GM23338 (cell line): ENCODE measurements at regions not wholly inside any gene's neighbourhood (a gene's known extent, or its start where the extent isn't known, plus 50 kb on each side); places are given as distances from the start of the nearest gene placed in this dataset.

ENCODE experiments used
- ATAC-seq: fragments of 200-7000 bp; cut with Tn5 transposase; 3 replicates; pipeline ENCODE4 v1.9.1; 2020
- DNase-seq: peaks from one replicate; pipeline ENCODE4 v3.0.0-alpha.2; 2015; ENCODE audit warnings: low spot score
- H2AFZ ChIP-seq: fragments of 200-600 bp; sonication (generic); 2 replicates; pipeline ENCODE4 v1.8.0; 2016; ENCODE audit warnings: antibody characterized with exemption, mild to moderate bottlenecking, moderate library complexity
- H3F3A ChIP-seq: fragments of 200-600 bp; sonication (generic); replicated peaks from 2 replicates; pipeline ENCODE4 v1.8.0; 2017; ENCODE audit warnings: antibody characterized with exemption, mixed run types, low read depth
- H3K27ac ChIP-seq: fragments of 200-600 bp; sonication (generic); 2 replicates; pipeline ENCODE4 v1.6.1; 2016; ENCODE audit warnings: low read depth
- H3K27me3 ChIP-seq: fragments of 200-600 bp; sonication (generic); 2 replicates; pipeline ENCODE4 v1.8.0; 2016; ENCODE audit warnings: mild to moderate bottlenecking, mixed run types, moderate library complexity; ENCODE audit not compliant: insufficient read depth
- H3K36me3 ChIP-seq: fragments of 200-600 bp; sonication (generic); 2 replicates; pipeline ENCODE4 v1.8.0; 2016; ENCODE audit warnings: mild to moderate bottlenecking; ENCODE audit not compliant: insufficient read depth
- H3K4me1 ChIP-seq: fragments of 200-600 bp; sonication (generic); 2 replicates; pipeline ENCODE4 v1.8.0; 2016; ENCODE audit warnings: mild to moderate bottlenecking, moderate library complexity; ENCODE audit not compliant: insufficient read depth
- H3K4me2 ChIP-seq: fragments of 200-600 bp; sonication (generic); 2 replicates; pipeline ENCODE4 v1.7.1; 2017; ENCODE audit warnings: mixed run types
- H3K4me3 ChIP-seq: fragments of 200-600 bp; sonication (generic); 2 replicates; pipeline ENCODE4 v1.6.1; 2016; ENCODE audit warnings: mixed run types
- H3K79me2 ChIP-seq: fragments of 200-600 bp; sonication (generic); replicated peaks from 2 replicates; pipeline ENCODE4 v1.8.0; 2017; ENCODE audit warnings: mild to moderate bottlenecking; ENCODE audit not compliant: insufficient read depth
- H3K9me2 ChIP-seq: fragments of 200-600 bp; sonication (generic); 2 replicates; pipeline ENCODE4 v1.8.0; 2017; ENCODE audit not compliant: insufficient read depth
- H4K20me1 ChIP-seq: fragments of 200-600 bp; sonication (generic); replicated peaks from 2 replicates; pipeline ENCODE4 v1.8.0; 2017; ENCODE audit warnings: mild to moderate bottlenecking; ENCODE audit not compliant: insufficient read depth
- H3K27ac Mint-ChIP-seq: 2 replicates; pipeline ENCODE4 v1.8.0; 2020; ENCODE audit warnings: inconsistent platforms, mild to moderate bottlenecking, moderate library complexity, mixed read lengths
- H3K27me3 Mint-ChIP-seq: 3 replicates; pipeline ENCODE4 v1.8.0; 2022; ENCODE audit warnings: low read depth, mild to moderate bottlenecking, moderate library complexity, mixed read lengths, inconsistent platforms; ENCODE audit not compliant: insufficient read depth, poor library complexity
- H3K36me3 Mint-ChIP-seq: 3 replicates; pipeline ENCODE4 v1.8.0; 2021; ENCODE audit warnings: low read depth, mild to moderate bottlenecking, inconsistent platforms, moderate library complexity, mixed read lengths
- H3K4me1 Mint-ChIP-seq: 3 replicates; pipeline ENCODE4 v1.8.0; 2020; ENCODE audit warnings: mild to moderate bottlenecking, inconsistent platforms, mixed read lengths
- H3K4me3 Mint-ChIP-seq: 3 replicates; pipeline ENCODE4 v1.8.0; 2021; ENCODE audit warnings: moderate library complexity, mild to moderate bottlenecking, inconsistent platforms, mixed read lengths
- H3K9me3 Mint-ChIP-seq: 3 replicates; pipeline ENCODE4 v1.8.0; 2020; ENCODE audit warnings: moderate library complexity, mild to moderate bottlenecking, inconsistent platforms, mixed read lengths
- EZH2 ChIP-seq: fragments of 200-600 bp; sonication (generic); IDR thresholded peaks from one replicate; pipeline ENCODE4 v1.8.0; 2017; ENCODE audit warnings: antibody characterized with exemption, mild to moderate bottlenecking, low read depth; ENCODE audit not compliant: unreplicated experiment
- EZH2phosphoT487 ChIP-seq: fragments of 200-600 bp; sonication (generic); IDR thresholded peaks from one replicate; pipeline ENCODE4 v1.8.1; 2018; ENCODE audit warnings: antibody characterized with exemption; ENCODE audit not compliant: unreplicated experiment
- JUNB ChIP-seq: IDR thresholded peaks from one replicate; pipeline ENCODE4 v1.6.1; 2016; ENCODE audit warnings: antibody characterized with exemption; ENCODE audit not compliant: unreplicated experiment
- NANOG ChIP-seq: IDR thresholded peaks from 2 replicates; pipeline ENCODE4 v1.6.1; 2016; ENCODE audit warnings: antibody characterized with exemption, borderline replicate concordance
- POLR2AphosphoS5 ChIP-seq: IDR thresholded peaks from 2 replicates; pipeline ENCODE4 v1.6.1; 2016; ENCODE audit warnings: antibody characterized with exemption, low read depth
- REST ChIP-seq: IDR thresholded peaks from one replicate; pipeline ENCODE4 v1.6.1; 2018; ENCODE audit warnings: antibody characterized with exemption; ENCODE audit not compliant: unreplicated experiment
- ZNF114 ChIP-seq: fragments of 250-450 bp; sonication (Bioruptor Pico); IDR thresholded peaks from 2 replicates; pipeline ENCODE4 v1.5.0; 2020; ENCODE audit warnings: mild to moderate bottlenecking, moderate library complexity
- TF ChIP-seq, protein P1 (sequence below): fragments of 250-450 bp; sonication (Bioruptor Pico); IDR thresholded peaks from 2 replicates; pipeline ENCODE4 v1.5.0; 2020; ENCODE audit warnings: mild to moderate bottlenecking, moderate library complexity

- H3K4me1 Mint-ChIP-seq: peaks cover 12% of the 10 kb centered on the region
- Histone ChIP-seq H3K79me2 (no peaks in the 10 kb centered on the region), H4K20me1 (no peaks in the 10 kb centered on the region), H3K27me3 (no peaks in the 10 kb centered on the region), H3K4me3 (no peak overlapping the region), H3F3A (no peaks in the 10 kb centered on the region), H3K4me1 (peaks cover 15% of the 10 kb centered on the region; the same call in 1 of the 2 replicates), H3K9me2 (no peaks in the 10 kb centered on the region), H2AFZ (no peak overlapping the region), H3K36me3 (no peaks in the 10 kb centered on the region), H3K27ac (no peak overlapping the region), H3K4me2 (no peak overlapping the region)
- H3K36me3 Mint-ChIP-seq: peaks cover 14% of the 10 kb centered on the region; the same call in 2 of the 3 replicates
- H3K27me3 Mint-ChIP-seq: peaks cover 2% of the 10 kb centered on the region
- no peak for DNase-seq
- H3K9me3 Mint-ChIP-seq: peaks cover 2% of the 10 kb centered on the region; the same call in 2 of the 3 replicates
- TF ChIP-seq JUNB: no peak
- no peak for TF ChIP-seq REST
- no peak for TF ChIP-seq EZH2phosphoT487
- TF ChIP-seq NANOG: no peak
- TF ChIP-seq ZNF114: no peak
- no peak for TF ChIP-seq EZH2
- no peak for TF ChIP-seq POLR2AphosphoS5
- TF ChIP-seq, protein P1, sequence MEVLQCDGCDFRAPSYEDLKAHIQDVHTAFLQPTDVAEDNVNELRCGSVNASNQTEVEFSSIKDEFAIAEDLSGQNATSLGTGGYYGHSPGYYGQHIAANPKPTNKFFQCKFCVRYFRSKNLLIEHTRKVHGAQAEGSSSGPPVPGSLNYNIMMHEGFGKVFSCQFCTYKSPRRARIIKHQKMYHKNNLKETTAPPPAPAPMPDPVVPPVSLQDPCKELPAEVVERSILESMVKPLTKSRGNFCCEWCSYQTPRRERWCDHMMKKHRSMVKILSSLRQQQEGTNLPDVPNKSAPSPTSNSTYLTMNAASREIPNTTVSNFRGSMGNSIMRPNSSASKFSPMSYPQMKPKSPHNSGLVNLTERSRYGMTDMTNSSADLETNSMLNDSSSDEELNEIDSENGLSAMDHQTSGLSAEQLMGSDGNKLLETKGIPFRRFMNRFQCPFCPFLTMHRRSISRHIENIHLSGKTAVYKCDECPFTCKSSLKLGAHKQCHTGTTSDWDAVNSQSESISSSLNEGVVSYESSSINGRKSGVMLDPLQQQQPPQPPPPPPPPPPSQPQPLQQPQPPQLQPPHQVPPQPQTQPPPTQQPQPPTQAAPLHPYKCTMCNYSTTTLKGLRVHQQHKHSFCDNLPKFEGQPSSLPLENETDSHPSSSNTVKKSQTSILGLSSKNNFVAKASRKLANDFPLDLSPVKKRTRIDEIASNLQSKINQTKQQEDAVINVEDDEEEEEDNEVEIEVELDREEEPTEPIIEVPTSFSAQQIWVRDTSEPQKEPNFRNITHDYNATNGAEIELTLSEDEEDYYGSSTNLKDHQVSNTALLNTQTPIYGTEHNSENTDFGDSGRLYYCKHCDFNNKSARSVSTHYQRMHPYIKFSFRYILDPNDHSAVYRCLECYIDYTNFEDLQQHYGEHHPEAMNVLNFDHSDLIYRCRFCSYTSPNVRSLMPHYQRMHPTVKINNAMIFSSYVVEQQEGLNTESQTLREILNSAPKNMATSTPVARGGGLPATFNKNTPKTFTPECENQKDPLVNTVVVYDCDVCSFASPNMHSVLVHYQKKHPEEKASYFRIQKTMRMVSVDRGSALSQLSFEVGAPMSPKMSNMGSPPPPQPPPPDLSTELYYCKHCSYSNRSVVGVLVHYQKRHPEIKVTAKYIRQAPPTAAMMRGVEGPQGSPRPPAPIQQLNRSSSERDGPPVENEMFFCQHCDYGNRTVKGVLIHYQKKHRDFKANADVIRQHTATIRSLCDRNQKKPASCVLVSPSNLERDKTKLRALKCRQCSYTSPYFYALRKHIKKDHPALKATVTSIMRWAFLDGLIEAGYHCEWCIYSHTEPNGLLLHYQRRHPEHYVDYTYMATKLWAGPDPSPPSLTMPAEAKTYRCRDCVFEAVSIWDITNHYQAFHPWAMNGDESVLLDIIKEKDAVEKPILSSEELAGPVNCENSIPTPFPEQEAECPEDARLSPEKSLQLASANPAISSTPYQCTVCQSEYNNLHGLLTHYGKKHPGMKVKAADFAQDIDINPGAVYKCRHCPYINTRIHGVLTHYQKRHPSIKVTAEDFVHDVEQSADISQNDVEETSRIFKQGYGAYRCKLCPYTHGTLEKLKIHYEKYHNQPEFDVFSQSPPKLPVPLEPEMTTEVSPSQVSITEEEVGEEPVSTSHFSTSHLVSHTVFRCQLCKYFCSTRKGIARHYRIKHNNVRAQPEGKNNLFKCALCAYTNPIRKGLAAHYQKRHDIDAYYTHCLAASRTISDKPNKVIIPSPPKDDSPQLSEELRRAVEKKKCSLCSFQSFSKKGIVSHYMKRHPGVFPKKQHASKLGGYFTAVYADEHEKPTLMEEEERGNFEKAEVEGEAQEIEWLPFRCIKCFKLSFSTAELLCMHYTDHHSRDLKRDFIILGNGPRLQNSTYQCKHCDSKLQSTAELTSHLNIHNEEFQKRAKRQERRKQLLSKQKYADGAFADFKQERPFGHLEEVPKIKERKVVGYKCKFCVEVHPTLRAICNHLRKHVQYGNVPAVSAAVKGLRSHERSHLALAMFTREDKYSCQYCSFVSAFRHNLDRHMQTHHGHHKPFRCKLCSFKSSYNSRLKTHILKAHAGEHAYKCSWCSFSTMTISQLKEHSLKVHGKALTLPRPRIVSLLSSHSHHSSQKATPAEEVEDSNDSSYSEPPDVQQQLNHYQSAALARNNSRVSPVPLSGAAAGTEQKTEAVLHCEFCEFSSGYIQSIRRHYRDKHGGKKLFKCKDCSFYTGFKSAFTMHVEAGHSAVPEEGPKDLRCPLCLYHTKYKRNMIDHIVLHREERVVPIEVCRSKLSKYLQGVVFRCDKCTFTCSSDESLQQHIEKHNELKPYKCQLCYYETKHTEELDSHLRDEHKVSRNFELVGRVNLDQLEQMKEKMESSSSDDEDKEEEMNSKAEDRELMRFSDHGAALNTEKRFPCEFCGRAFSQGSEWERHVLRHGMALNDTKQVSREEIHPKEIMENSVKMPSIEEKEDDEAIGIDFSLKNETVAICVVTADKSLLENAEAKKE: no peak
- H3K27ac Mint-ChIP-seq: no peak overlapping the region
- H3K4me3 Mint-ChIP-seq: no peak overlapping the region
- ATAC-seq: no peak
These were observed 117.4 kb upstream of the GNAI1 start for GRCh38 chr7:80017101-80017698.
